ENCODE measurements at regions not wholly inside any gene's neighbourhood (a gene's known extent, or its start where the extent isn't known, plus 50 kb on each side); places are given as distances from the start of the nearest gene placed in this dataset.

GRCh38 chr17:70658840-70659239 lies 489.5 kb downstream of the KCNJ2 start:
- TF ChIP-seq CTCF (IDR thresholded peaks at IDR 0.05) (no peak), REST (IDR thresholded peaks at IDR 0.05; ENCODE audit: insufficient read depth in 1 of 2, low read depth in 2 of 2, low read length in 1 of 2) (no peak)

Measured in Panc1 (cell line).